Superior temporal gyrus (tissue), 1 donor: ENCODE measurements at regions not wholly inside any gene's neighbourhood (a gene's known extent, or its start where the extent isn't known, plus 50 kb on each side); places are given as distances from the start of the nearest gene placed in this dataset.

Experiments
- DNase-seq: peaks from one replicate; pipeline ENCODE4 v3.0.0-alpha.2; 2016; ENCODE audit errors: extremely low spot score

DNA sequence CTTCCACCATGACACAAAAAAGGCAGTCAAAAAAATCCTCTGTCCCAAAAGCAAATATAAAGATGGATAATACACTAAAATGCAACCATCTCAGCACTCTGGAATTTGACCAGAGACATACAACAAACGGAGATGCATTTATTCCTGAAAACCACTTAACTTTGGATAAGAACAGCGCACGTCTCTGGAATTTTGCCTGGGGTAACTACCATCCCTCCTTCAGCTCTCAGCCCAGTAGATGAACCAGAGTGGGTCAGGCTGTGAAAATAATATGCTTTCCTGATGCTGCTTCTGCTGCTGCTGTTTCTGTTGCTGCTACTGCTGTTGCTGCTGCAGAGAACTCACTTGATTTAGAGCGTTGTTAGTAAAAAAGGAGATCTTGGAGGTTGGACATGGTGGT, 133.8 kb upstream of the ACVR2A start:
- no peak for DNase-seq

DNA sequence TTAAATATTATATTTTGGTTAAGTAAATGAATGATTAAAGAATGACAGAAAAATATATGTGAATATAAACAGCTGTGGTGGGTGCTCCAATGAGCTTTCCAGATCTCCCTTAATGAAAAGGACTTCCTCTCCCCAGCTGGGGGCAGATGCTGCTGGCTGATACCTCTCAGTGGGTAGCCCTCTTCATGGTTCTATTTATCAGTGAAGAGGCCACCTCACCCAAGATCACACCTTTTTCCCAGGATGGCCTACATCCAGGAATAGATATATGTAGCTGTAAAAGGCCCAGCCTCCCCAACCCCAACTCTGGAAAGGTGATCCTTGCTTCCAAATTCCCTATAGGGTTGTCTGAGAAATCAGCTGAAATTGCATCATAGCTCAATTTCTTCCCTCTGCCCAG, 135.2 kb upstream of the ACVR2A start:
- no peak for DNase-seq

DNA sequence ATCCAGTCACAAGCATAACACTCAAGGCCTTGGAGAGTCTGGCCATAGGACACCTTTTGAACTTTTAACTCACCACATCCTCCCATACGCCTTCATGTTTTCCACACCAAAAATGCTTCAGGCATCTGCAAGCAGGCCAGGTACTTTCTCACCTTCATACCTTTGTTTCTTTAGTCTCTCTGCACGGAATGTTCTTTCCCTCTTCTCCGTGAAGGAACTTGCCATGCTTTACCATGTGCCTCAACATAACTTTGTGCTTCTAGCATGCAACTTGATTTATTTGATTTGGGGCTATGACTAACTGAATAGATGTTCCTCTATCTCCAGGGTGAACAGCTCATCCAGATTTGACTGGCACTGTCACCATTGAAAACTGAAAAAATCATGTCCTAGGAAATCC, 141.7 kb upstream of the ACVR2A start:
- DNase-seq, result no peak

DNA sequence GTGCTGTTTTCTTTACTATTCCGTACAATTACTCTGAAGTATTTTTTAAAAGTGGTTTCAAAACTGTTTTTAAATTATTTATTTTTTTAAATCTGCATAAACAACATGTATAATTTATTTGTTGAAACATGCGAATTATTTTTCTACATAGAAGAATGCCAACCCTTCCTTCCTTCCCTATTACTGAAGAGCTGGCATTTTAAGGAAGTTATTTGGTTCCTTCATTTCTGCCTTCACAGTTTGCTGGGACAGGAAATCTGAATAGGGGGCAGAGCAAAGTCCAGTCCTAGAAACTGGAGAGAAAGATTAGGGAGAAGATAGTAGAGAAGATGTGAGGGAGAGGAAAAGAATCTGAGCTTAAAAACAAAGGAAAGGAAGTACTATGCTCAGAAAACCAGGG, 146.7 kb upstream of the ACVR2A start:
- no peak for DNase-seq

DNA sequence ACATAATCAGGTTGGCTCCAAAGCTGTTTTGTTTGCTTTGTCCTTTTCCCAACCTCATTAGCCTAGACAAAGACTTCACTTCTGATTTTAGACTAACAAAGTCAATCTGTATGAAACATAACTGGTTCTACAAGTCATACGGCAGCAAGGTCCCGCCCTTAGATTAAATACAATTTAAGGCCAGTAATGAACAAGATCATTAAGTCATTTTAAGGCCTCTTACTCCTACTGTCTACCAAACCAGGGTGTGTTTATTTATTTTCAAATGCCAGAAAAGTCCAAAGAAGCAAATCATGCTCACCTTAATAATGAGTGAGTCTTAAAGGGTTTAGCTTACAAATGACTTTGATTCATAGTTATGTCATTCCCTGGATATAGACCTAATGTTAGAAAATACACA, 148.4 kb upstream of the ACVR2A start:
- no peak for DNase-seq

DNA sequence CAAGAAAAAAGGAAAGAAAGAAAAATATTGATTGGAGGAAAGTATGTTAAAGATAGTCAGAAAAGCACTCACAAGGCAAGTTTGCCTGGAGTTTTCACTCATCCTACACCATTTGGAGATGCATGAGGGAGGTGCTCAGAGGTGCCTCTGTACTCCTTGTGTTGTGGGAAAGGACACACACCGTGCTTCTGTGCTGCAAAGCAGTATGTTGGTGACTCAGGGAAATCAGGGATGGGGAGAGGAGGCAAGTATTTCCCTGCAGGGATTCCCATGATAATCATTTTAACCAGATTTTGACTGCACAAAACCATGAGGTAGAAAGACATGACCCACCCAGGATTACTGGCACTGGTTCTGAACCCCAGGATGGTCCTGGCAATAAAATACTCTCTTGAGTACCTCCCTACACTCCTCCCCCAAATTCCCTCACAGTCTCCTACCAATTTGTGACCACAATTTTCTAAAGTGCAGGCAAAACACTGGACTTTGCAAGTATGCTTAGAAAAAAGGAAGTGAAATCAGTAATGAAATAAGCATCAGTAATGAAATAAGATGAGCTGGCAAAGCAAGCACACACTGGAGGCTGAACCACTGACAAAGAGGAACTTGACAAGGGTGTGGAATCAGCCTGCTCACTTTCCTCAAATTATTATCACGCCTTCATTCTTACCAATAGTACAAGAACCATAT, 155.5 kb upstream of the ACVR2A start:
- no peak for DNase-seq

DNA sequence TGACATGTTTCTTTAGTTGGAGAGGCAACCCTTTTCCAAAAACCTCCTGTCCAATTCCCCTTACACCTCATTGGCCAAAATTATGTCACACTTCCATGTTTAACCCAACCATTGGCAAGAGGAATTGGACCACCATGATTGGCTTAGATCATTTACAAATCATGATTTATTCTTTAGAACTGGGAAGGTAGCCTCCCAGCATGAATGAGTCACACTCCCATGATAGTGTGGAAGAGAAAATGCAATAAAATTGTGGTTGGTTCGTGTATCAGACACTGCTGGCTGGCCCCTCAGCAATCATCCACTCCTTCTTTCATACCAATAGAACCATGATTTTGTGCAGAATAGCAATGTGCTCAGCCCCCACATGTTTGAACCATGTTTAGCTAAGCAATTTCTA, 156.6 kb upstream of the ACVR2A start:
- no peak for DNase-seq

DNA sequence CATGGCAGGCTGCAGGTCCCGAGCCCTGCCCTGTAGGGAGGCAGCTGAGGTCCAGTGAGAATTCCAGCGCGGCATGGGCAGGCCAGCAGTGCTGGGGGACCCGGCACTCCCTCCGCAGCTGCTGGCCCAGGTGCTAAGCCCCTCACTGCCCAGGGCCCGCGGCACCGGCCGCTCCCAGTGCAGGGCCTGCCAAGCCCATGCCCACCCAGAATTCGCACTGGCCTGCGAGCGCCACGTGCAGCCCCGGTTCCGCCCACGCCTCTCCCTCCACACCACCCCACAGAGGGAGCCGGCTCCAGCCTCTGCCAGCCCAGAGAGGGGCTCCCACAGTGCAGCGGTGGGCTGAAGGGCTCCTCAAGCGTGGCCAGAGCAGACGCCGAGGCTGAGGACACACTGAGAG, 158.5 kb upstream of the ACVR2A start:
- DNase-seq, result no peak

DNA sequence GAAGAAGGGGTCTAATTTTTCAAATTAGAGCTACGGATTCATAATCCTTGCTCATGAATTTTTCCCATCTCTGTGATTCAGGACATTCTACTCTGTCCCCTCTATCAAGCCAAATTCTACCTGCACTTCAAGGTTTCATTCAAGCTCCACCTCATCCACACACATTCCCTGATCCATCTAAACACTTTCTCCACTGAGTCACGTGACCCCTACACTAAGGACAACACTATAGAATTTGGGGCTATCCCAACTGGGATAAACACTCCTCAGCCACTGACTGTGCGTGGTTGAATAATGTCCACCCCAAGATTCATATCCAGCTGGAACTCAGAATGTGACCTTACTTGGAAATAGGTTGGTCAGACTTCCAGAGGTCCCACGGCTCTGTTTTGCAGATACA, 159.9 kb upstream of the ACVR2A start:
- DNase-seq, result no peak

DNA sequence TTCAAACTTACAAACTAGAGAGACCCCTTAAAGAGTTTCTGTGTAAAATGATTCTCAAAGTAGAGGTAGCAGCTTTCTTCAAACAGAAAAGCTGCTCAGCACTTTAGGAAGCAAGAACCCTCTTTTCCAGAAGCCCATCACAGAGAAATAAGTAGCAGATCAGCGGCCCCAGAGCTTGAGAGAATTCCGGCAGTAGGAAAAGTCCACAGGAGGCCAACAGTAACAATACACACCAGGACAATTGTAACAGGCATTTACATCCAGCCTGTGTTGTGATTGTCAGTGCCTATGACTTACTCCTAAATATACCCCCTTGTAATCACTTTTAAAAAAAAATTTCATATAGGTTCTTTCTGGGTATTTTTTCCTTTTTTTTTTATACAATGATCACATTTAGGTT, 161.4 kb upstream of the ACVR2A start:
- DNase-seq, result no peak

DNA sequence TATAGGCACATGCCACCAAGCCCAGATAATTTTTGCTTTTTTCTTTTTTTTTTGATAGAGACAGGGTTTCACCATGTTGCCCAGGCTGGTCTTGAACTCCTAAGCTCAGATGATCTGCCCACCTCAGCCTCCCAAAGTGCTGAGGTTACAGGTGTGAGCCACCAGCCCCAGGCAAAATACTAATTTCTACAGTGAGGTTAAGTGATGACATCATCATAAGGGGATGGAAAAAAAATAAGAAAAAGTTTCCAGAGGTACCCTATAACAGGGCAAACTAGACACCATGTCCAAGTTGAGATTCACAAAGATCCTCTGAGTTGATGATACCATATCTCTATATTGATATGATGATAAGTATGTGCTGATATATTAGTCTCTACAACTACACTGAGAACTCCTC, 163.7 kb upstream of the ACVR2A start:
- DNase-seq, result no peak

DNA sequence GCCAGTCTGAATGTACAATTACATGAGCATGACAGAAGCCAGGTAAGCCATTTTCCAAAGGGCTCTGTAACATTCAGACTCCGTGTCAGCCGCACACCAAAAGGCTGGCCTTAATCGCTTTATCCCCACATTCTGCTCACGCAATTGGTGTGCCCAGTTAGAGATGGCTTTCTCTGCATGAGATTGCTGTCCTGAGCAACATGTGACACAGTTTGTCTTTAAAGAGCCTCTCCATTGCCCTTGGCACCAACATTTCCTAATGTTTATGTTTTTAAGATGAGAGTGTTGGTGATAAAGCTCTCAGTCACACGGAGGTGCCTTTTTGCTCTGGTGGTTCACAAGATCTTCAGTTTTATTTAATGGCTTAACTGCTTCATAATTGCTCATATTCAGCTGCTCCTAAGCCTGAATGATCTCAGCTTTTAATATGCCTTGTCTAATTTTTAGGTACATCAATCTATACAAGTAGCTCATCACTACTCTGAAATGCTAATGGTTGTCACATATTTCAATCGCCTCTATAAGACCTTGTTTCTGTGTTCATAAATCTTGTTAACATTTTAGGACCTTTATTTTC, 164.8 kb upstream of the ACVR2A start:
- no peak for DNase-seq

DNA sequence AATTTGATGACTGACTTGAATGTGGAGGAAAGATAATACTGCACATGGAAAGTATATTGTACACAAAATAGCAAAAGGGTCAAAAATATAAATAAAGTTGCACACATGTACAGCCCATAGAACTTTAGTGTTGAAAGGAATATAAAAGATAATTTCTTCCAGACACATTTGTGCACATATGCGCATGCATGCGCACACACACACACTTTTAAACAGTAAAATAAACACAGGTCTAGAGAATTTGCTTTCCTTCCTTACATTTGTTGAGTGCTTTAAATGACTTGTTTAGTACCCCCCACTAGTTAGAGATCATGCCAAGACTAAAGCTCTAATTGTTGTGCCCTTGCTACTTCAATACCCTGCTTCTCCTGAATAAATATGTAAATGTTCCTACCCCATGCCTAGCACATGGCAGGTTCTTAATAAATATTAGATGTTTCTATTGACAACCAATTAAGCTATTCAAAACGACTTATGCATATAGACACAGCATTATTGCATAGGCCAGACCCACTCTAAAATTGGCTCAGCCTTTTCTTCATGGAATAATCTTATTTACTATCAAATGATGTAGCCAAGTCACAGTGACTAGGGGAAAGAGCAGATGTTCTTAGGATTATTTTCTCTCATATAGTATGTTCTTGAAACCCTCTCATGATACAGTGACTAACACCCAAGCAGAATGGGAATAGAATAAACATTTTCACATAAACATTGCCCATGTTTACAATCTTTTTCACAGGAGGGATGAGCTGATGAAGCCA, 165.5 kb upstream of the ACVR2A start:
- no peak for DNase-seq

DNA sequence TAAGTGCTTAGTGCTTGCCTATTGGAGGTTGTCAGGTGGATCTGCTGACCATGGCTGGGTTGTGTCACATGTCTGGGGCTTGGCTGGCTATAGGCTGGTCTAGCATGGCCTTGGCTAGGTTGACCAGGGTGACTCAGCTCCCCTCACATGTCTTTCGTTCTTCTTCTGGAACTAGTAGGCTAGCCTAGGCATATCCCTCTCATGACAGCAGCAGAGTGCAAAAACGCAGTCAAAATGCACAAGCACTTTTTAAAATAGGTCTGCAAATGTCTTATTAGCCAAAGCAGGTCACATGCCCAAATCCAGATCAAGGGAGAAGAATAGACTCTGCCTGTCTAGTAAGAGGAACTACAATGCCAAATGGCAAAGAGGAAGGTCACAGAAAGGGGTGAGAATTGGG, 179.7 kb upstream of the ACVR2A start:
- no peak for DNase-seq

DNA sequence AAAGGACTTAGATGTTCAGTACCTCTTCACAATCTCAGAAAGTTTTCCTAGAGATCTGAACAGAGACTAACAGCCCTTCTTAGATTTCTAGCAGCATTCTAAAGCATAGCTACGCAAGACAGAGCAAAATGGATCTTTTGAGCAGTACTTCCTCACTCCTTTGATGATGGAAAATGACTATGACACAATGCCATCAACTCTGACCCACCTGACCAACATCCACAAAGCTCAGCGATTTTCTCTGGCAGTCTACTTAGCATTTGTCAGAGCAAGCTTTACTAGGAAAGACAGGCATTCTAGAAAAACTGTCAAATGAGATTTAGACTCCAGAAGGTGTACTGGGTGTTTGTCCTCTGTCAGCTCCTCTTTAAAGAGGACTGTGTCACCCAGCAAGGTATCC, 180.9 kb upstream of the ACVR2A start:
- DNase-seq, result no peak

DNA sequence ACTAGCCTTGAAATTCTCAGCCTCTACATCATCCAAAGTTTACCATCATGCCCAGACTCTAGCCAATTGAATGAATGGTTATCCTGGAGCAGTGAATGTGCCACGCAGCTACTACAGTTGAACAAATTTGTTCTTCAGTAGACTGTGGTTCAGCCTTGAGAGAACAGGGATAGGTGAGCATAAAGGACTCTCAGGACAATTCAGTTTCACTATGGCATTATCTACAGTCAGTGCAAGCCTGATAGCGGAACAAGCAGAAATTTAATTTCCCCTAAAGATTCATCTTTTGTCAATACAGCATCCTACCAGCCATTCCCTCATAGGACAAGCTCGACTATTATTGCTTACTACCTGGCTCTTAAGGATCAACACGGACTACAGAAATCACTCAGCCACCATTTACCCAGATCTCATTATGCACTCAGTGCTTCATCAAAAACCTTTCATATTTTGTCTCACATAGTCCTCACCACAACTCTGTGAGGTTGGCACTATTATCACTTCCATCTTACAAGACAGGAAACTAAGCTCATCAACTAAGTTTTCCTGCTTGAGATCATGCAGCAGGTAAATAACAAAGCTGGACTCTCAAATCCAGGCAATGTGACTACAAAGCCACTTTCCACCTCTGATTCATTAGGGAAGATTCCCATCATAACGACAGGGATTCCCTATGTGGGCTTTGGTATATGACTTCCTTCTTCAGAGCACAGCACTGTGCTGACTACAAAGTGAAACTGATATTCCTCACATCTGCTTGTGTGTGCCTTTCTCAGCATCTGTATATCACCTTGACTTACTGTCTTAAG, 181.5 kb upstream of the ACVR2A start:
- DNase-seq, result no peak

DNA sequence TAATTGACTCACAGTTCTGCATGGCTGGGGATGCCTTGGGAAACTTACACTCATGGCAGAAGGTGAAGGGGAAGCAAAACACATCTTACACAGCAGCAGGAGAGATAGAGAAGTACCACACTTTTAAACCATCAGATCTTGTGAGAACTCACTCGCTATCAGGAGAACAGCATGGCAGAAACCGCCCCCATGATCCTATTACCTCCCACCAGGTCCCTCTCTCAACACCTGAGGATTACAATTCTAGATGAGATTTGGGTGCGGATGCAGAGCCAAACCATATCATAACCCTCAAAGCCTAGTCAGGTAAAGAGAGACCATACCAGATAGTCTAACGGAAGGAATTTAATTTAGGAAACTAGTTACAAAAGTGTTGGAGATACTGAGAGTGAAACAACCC, 182.6 kb upstream of the ACVR2A start:
- DNase-seq, result no peak

DNA sequence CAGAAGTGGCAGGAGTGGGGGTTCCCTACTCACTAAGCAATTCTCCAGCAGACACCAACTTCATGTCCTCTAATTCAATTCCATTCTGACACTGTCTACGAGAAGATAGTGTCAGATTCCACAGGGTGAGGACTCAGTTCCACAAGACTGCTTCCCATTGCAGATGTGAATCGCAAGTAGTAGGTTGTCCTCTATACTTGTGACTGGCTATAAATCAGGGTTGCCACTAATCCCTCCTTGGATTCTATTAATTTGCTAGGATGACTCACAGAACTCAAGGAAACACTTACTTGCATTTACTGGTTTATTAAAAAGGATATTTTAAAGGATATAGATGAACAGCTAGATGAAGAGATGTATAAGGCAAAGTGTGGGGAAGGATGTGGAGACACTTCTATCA, 184.1 kb upstream of the ACVR2A start:
- no peak for DNase-seq

DNA sequence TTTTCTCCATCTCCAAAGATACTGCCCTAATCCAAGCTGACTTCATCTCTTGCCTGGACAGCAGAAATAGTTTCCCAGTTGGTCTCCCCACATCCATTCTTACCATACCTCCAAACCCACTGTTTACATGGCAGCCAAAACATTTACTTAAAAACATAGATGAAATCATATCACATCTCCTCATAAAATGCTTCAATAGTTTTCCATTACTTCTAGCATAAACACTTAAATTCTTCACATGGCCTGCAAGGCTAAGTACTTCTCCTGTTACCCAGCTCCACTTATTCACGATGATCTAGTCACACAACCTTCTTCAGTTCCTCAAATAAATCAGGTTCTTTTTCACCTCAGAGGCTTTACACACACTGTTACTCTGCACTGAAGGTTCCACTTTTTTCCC, 185.8 kb upstream of the ACVR2A start:
- no peak for DNase-seq

DNA sequence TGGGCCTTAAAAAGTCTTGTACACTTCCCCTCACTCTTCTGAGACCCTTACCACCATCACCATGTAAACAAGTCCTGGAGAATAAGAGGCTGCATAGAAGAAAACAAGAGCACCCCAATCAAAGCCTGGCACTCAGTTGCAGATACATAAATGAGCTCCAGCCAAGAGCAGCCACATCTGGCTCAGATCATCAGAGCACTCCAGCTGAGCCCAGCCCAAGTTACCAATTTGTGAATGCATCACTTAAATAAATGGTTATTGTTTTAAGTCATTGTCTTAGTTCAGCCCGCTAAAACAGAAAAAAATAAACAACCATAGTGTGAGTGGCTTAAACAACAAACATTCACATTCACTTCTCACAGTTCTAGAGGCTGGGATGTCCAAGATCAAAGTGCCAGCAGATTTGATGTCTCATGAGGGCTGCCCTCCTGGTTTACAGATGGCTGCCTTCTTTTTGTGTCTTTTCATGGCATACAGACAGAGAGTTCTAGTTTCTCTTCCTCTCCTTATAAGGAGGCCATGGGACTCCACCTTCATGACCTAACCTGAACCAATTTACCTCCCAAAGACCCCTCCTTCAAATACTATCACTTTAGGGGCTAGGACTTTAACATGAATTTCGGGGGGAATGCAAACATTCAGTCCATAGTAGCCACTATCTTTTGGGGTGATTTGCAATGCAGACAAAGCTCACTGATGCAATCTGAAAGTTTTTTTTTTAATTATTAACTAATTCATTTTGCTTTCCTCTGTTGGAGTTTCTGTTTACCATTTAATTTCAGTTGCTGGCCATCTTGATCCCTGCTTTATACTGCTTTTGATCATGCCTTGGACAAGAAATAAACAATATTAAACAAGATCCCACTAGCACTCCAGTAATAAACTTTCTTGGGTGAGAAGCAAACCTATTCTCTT, 187.5 kb upstream of the ACVR2A start:
- no peak for DNase-seq

DNA sequence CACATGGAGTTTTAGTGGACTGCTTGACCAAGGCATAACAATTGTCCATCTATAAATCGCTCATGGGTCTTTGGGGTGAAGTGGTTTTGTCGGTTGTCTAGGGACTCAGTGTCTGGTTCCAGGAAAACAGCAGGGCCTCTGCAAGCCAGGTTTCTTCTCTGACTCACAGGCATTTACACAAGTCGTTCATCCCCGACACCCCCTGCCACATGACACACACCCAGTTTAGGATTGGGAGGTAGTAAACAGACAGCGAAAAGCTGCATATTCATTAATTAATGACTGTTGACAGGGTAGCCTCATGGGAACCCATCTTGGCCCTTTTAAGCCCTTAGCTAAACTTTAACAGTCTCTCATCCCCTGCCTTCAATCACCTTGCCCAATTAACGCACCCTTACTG, 194.8 kb upstream of the ACVR2A start:
- DNase-seq, result no peak
